Ishikawa (cell line): ENCODE measurements at regions not wholly inside any gene's neighbourhood (a gene's known extent, or its start where the extent isn't known, plus 50 kb on each side); places are given as distances from the start of the nearest gene placed in this dataset.

Source experiments
- CEBPB ChIP-seq: IDR thresholded peaks from 2 replicates; pipeline ENCODE4 v1.6.1; 2012
- EGR1 ChIP-seq: IDR thresholded peaks from 2 replicates; pipeline ENCODE4 v1.6.1; 2012
- EP300 ChIP-seq: IDR thresholded peaks from 2 replicates; pipeline ENCODE4 v1.6.1; 2012; ENCODE audit warnings: borderline replicate concordance
- RAD21 ChIP-seq: IDR thresholded peaks from 2 replicates; pipeline ENCODE4 v1.6.1; 2012; ENCODE audit warnings: low read depth
- TAF1 ChIP-seq: IDR thresholded peaks from 2 replicates; pipeline ENCODE4 v1.6.1; 2012; ENCODE audit warnings: low read depth, mild to moderate bottlenecking
- TCF12 ChIP-seq: IDR thresholded peaks from 2 replicates; pipeline ENCODE4 v1.6.1; 2012; ENCODE audit warnings: low read depth
- TEAD4 ChIP-seq: IDR thresholded peaks from 2 replicates; pipeline ENCODE4 v1.6.1; 2012
- TF ChIP-seq, protein P1 (sequence below): IDR thresholded peaks from 2 replicates; pipeline ENCODE4 v1.6.1; 2012; ENCODE audit warnings: low read depth, mild to moderate bottlenecking
- TF ChIP-seq, protein P2 (sequence below): IDR thresholded peaks from 2 replicates; pipeline ENCODE4 v1.6.1; 2012
- TF ChIP-seq, protein P3 (sequence below): IDR thresholded peaks from 2 replicates; pipeline ENCODE4 v1.6.1; 2012

DNA sequence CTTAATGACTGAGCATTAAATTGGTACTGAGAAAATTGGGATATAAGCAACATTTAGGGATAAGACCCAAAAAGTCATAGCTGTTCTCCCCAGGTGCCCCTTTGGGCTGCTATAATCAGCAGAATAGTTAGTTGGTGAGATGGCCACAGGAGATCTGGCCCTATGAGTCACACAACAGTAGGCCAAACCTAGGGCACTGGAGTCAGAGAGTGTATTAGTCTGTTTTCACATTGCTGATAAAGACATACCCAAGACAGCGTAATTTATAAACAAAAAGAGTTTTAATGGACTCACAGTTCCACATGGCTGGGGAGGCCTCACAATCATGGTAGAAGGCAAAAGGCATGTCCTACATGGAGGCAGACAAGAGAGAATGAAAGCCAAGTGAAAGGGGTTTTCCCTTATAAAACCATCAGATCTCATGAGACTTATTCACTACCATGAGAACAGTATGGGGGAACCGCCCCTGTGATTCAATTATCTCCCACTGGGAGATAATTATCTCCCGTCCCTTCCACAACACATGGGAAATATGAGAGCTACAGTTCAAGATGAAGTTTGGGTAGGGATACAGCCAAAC lies 338.3 kb upstream of the NR3C2 start:
- TF ChIP-seq EP300 (no peak), TCF12 (no peak), TAF1 (no peak), CEBPB (no peak), TEAD4 (no peak), EGR1 (no peak), RAD21 (no peak)
- TF ChIP-seq, protein P1, sequence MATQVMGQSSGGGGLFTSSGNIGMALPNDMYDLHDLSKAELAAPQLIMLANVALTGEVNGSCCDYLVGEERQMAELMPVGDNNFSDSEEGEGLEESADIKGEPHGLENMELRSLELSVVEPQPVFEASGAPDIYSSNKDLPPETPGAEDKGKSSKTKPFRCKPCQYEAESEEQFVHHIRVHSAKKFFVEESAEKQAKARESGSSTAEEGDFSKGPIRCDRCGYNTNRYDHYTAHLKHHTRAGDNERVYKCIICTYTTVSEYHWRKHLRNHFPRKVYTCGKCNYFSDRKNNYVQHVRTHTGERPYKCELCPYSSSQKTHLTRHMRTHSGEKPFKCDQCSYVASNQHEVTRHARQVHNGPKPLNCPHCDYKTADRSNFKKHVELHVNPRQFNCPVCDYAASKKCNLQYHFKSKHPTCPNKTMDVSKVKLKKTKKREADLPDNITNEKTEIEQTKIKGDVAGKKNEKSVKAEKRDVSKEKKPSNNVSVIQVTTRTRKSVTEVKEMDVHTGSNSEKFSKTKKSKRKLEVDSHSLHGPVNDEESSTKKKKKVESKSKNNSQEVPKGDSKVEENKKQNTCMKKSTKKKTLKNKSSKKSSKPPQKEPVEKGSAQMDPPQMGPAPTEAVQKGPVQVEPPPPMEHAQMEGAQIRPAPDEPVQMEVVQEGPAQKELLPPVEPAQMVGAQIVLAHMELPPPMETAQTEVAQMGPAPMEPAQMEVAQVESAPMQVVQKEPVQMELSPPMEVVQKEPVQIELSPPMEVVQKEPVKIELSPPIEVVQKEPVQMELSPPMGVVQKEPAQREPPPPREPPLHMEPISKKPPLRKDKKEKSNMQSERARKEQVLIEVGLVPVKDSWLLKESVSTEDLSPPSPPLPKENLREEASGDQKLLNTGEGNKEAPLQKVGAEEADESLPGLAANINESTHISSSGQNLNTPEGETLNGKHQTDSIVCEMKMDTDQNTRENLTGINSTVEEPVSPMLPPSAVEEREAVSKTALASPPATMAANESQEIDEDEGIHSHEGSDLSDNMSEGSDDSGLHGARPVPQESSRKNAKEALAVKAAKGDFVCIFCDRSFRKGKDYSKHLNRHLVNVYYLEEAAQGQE = no peak
- TF ChIP-seq, protein P2, sequence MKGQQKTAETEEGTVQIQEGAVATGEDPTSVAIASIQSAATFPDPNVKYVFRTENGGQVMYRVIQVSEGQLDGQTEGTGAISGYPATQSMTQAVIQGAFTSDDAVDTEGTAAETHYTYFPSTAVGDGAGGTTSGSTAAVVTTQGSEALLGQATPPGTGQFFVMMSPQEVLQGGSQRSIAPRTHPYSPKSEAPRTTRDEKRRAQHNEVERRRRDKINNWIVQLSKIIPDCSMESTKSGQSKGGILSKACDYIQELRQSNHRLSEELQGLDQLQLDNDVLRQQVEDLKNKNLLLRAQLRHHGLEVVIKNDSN = no peak
- TF ChIP-seq, protein P3, sequence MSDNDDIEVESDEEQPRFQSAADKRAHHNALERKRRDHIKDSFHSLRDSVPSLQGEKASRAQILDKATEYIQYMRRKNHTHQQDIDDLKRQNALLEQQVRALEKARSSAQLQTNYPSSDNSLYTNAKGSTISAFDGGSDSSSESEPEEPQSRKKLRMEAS = no peak
